Lower leg skin (tissue), 4 donors: ENCODE measurements at regions not wholly inside any gene's neighbourhood (a gene's known extent, or its start where the extent isn't known, plus 50 kb on each side); places are given as distances from the start of the nearest gene placed in this dataset.

Experiments used
- DNase-seq, 2 donors: peaks; one replicate each; pipeline ENCODE4 v3.0.0-alpha.2; 2019; ENCODE audit warnings: low spot score in 2 of 2
- H3K4me3 ChIP-seq: fragments of 200-600 bp; sonication (generic); 2 replicates; pipeline ENCODE4 v1.5.1; 2017; ENCODE audit warnings: mild to moderate bottlenecking, low read depth; ENCODE audit not compliant: poor library complexity, severe bottlenecking
- CTCF ChIP-seq, 3 donors: fragments of 450-650 bp; IDR thresholded peaks; one replicate each; pipeline ENCODE4 v1.5.1; 2016; ENCODE audit warnings: antibody characterized with exemption in 3 of 3, mild to moderate bottlenecking in 3 of 3, moderate library complexity in 2 of 3
- POLR2A ChIP-seq, 2 donors: fragments of 450-650 bp; IDR thresholded peaks; one replicate each; pipeline ENCODE4 v1.6.1; 2016 to 2017; ENCODE audit warnings: antibody characterized with exemption in 2 of 2, mild to moderate bottlenecking in 1 of 2, moderate library complexity in 1 of 2
- WGBS, 2 donors: methylation state at CpG; one replicate each; pipeline ENCODE4 v1.1.5; 2018; 5-methylcytosine and 5-hydroxymethylcytosine counted together
- intact Hi-C: fragments of 100-400 bp; cut with DNase I; formaldehyde crosslinking; loops from one replicate; pipeline ENCODE4 v1.15.0; 2023; ENCODE audit warnings: low total_unique reads

DNA sequence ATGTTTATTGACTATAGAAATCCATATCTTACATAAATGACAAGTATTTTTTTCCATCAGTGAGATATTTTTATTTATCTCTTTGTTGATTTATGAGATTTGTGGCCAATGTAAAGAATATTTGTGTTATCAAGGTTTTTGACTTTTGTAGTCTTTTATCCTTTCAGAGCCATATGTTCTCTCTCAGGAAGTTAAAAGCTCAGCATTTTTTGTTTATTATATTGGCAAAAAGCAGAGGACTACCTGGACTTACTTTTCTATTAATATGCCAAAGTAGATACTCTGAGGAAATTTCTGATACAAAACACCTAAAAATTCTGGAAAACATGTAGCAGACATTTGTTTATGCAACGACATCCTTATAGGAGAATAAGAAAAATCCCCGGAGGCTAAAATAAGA, 490.3 kb downstream of the SLC6A15 start:
- intact Hi-C loops, result no loop called here
- no peak overlapping the region for H3K4me3 ChIP-seq
- no peak for DNase-seq
- no peak for TF ChIP-seq CTCF (IDR thresholded peaks at IDR 0.05)
- TF ChIP-seq POLR2A (IDR thresholded peaks at IDR 0.05), result no peak
- 73 to 78% methylated on average over 2 of the region's 2 CpGs for WGBS, 2 donors

GRCh38 chr12:84421103-84421502, 491.5 kb downstream of the SLC6A15 start:
- no peak for TF ChIP-seq CTCF (IDR thresholded peaks at IDR 0.05)
- no peak for TF ChIP-seq POLR2A (IDR thresholded peaks at IDR 0.05)

GRCh38 chr12:84416626-84417025, 496.0 kb downstream of the SLC6A15 start:
- H3K4me3 ChIP-seq, result no peak overlapping the region
- intact Hi-C loops, result no loop called here
- WGBS, 2 donors, result 21 to 27% methylated on average over 1 of the region's 1 CpG
- DNase-seq, result no peak
- no peak for TF ChIP-seq POLR2A (IDR thresholded peaks at IDR 0.05)
- no peak for TF ChIP-seq CTCF (IDR thresholded peaks at IDR 0.05)

More at GRCh38 chr12:84421103-84421502, 491.5 kb downstream of the SLC6A15 start:
- no peak overlapping the region for H3K4me3 ChIP-seq
- no peak for DNase-seq
- intact Hi-C loops, result no loop called here

DNA sequence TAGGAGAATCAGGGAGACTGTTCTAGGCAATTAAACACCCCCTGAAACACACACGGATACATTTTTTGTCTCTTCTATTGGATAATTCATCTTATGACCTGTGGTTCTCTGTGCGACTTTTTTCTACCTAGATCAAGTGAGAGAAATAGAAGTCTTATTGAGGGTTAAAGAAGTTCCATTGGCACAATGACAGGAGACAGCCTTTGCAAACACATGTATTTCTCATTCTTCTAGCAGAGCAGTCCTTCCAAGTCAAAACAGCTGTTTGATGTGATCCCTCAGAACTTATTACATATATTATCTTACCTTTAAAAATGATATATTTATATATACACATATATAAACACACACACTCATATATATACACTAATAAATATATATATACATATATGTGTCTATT, 496.7 kb downstream of the SLC6A15 start:
- TF ChIP-seq CTCF (IDR thresholded peaks at IDR 0.05) (no peak), POLR2A (IDR thresholded peaks at IDR 0.05) (no peak)
- H3K4me3 ChIP-seq, result no peak overlapping the region
- 82 to 88% methylated on average over 2 of the region's 2 CpGs for WGBS, 2 donors
- DNase-seq, result no peak
- intact Hi-C loops, result no loop called here

DNA sequence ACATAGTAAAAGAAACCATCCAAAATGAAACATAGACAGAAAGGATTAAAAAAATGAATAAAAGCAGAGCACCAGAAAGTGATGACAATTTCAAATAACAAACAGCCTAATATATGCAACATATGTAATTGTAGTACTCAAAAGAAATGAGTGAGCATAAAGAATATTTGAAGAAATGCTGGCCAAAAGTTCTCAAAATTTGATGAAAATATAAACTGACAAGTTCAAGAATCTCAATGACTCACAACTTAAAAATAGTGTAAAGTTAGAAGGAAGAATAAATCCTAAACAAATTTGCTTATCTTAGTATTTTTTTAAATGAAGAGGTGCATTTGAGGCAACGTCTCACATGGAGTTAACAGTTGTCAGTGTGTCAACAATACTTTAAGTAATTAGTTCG, 498.9 kb downstream of the SLC6A15 start:
- DNase-seq, result no peak
- 76 to 80% methylated on average over 2 of the region's 2 CpGs for WGBS, 2 donors
- TF ChIP-seq POLR2A (IDR thresholded peaks at IDR 0.05) (no peak), CTCF (IDR thresholded peaks at IDR 0.05) (no peak)
- intact Hi-C loops, result no loop called here
- H3K4me3 ChIP-seq, result no peak overlapping the region

GRCh38 chr12:84412226-84412625, 500.4 kb downstream of the SLC6A15 start:
- intact Hi-C loops, result no loop called here
- no peak overlapping the region for H3K4me3 ChIP-seq
- WGBS, 2 donors, result 49 to 54% methylated on average over 1 of the region's 1 CpG
- TF ChIP-seq POLR2A (IDR thresholded peaks at IDR 0.05) (no peak), CTCF (IDR thresholded peaks at IDR 0.05) (no peak)
- no peak for DNase-seq
